ENCODE measurements at regions not wholly inside any gene's neighbourhood (a gene's known extent, or its start where the extent isn't known, plus 50 kb on each side); places are given as distances from the start of the nearest gene placed in this dataset.

DNA sequence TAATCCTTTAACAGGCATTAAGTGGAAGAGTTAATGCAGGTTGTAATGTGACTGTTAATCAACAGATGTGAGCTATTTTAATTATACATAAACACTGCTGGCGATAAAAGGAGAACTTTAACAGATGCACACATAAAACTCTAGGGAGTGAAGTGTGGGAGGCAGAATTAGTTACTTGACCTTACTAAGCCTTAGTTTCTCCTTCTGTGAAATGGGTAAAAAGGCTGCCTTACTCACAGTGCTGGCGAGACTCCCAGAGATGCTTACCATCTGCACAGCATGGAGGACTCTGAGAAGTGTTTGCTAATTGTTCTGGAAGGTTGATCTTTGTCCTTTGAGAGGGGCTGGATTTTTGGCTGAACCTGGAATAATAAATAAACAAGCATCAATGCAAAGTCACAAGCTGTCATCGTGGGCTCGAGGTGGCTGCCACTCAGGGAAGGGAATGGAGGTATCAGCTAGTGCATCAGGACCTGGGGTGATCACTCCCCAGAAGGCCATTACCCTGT lies 58.6 kb upstream of the MPEG1 start:
- Mint-ChIP-seq H3K27me3 (ENCODE audit: low read depth) (peaks cover 3% of the 10 kb centered on the region), H3K27ac (no peak overlapping the region), H3K36me3 (ENCODE audit: low read depth) (no peaks in the 10 kb centered on the region), H3K4me1 (ENCODE audit: low read depth) (peaks cover 12% of the 10 kb centered on the region), H3K9me3 (no peaks in the 10 kb centered on the region), H3K4me3 (no peak overlapping the region)
- no peak for DNase-seq (ENCODE audit: low spot score)

DNA sequence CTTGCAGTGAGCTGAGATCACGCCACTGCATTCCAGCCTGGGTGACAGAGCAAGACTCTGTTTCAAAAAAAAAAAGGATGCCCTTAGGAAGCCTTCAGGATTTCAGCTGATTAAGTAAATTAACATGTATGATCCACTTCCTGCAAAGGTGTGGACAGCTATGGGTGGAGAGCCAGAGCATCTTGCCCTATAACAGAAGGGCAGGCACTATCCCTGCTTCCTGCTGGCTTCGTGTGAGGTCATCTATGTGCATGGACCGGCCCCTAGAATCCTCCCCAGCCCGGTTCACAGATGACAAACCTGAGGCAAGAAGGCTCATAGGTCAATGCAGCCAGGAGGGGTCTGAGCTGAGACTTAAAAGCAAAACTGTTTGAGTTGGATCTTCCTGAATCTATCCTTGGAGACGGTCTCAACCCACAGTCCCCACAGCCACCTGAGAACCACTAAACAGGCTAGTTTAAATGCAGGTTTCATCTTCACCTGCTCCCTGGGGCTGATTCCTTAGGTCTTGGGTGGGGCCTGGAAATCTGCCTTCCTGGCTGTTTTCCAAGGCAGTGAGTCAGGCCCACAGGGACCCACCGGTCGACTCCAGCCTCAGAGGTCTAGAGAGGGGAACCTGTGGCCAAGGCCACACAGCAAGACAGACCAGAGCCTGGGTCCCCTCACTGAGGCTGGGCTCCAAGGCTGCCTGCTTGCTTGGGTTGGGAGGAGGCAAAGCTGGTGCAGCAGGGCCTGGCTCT lies 55.2 kb upstream of the MPEG1 start:
- no peak for DNase-seq (ENCODE audit: low spot score)
- Mint-ChIP-seq H3K36me3 (ENCODE audit: low read depth) (no peaks in the 10 kb centered on the region), H3K27ac (no peak overlapping the region), H3K4me3 (no peak overlapping the region), H3K27me3 (ENCODE audit: low read depth) (peaks cover 3% of the 10 kb centered on the region), H3K9me3 (no peaks in the 10 kb centered on the region), H3K4me1 (ENCODE audit: low read depth) (peaks cover 4% of the 10 kb centered on the region)

DNA sequence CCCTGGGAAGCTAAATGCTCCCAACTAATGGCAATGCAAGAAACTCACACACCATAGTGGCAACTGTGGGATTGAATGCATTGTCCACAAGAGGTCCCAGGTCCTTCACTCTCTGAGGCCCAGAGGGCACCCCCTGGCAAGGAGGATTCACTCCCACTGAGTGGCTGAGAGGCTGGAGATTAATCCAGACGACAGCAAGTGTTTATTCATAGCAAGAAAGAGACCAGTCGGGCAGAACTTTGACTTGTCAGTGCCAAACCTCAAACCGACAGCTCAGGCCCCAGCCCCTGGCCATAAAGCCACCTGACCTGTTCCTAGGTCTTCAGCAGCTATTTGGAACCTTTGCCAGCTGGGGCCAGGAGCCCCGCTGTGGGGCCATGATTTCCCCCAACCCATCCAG lies 54.5 kb upstream of the MPEG1 start:
- peaks cover 4% of the 10 kb centered on the region for H3K4me1 Mint-ChIP-seq (ENCODE audit: low read depth)
- H3K4me3 Mint-ChIP-seq, result no peak overlapping the region
- H3K9me3 Mint-ChIP-seq, result no peaks in the 10 kb centered on the region
- no peak overlapping the region for H3K27ac Mint-ChIP-seq
- H3K27me3 Mint-ChIP-seq (ENCODE audit: low read depth), result peaks cover 3% of the 10 kb centered on the region
- H3K36me3 Mint-ChIP-seq (ENCODE audit: low read depth), result no peaks in the 10 kb centered on the region
- no peak for DNase-seq (ENCODE audit: low spot score)

DNA sequence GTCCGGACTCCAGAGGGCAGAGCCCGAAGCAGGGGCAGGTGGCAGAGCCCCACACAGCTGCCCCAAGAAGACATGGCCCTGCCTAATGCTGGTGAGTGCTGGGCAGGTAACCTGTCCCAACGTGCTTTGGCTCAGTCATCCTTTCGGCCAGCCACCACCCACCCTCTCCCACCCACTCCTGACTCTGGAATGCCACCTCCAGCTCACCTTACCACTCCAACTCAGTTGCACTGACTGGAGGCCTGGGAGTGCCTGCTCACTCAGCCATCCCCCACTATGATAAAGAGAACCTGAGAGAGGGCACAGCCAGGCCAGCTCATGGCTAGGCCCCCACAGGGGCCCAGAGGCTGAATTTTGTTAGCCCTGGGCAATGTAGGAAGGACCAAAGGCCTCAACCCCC lies 53.8 kb upstream of the MPEG1 start:
- no peak for DNase-seq (ENCODE audit: low spot score)
- H3K27me3 Mint-ChIP-seq (ENCODE audit: low read depth), result peaks cover 3% of the 10 kb centered on the region
- H3K4me1 Mint-ChIP-seq (ENCODE audit: low read depth), result peaks cover 4% of the 10 kb centered on the region

DNA sequence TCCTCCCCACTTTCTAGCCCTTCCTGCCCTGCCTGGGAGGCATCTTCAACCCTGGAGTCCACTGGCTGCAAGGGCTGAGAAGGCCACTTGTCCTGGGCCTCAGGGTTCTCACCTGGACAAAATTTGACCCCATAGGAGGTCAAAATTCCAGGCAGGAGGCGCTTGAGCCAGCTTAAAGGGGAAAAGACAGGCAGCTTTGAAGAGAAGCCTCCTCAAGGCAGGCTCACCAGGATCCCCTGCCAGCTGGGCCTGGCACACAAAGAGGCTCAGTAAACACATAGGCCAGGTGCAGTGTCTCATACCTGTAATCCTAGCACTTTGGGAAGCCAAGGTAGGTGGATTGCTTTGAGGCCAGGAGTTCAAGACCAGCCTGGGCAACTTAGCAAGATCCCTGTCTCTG lies 53.0 kb upstream of the MPEG1 start:
- Mint-ChIP-seq H3K4me1 (ENCODE audit: low read depth) (peaks cover 1% of the 10 kb centered on the region), H3K36me3 (ENCODE audit: low read depth) (no peaks in the 10 kb centered on the region), H3K27ac (no peak overlapping the region), H3K4me3 (no peak overlapping the region), H3K27me3 (ENCODE audit: low read depth) (peaks cover 3% of the 10 kb centered on the region), H3K9me3 (no peaks in the 10 kb centered on the region)
- DNase-seq (ENCODE audit: low spot score), result no peak

More for the DNA sequence above, 53.8 kb upstream of the MPEG1 start:
- Mint-ChIP-seq H3K9me3 (no peaks in the 10 kb centered on the region), H3K27ac (no peak overlapping the region), H3K36me3 (ENCODE audit: low read depth) (no peaks in the 10 kb centered on the region), H3K4me3 (no peak overlapping the region)

DNA sequence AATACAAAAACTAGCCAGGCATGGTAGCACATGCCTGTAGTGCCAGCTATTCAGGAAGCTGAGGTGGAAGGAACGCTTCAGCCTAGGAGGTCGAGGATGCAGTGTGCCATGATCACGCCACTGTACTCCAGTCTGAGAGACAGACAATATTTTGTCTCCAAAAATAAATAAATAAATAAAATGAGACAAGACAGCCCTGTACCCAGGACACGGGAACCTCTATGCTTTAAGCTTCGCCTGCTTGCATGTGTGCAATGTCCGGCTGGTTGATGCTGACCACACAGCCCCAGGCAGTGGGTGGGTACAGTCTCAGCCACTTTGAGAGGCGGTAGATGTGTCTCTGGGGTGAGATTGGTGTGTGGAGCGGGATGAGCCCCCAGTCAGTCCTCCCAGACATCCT lies 52.0 kb upstream of the MPEG1 start:
- H3K36me3 Mint-ChIP-seq (ENCODE audit: low read depth), result no peaks in the 10 kb centered on the region
- H3K27me3 Mint-ChIP-seq (ENCODE audit: low read depth), result no peaks in the 10 kb centered on the region
- no peaks in the 10 kb centered on the region for H3K4me1 Mint-ChIP-seq (ENCODE audit: low read depth)
- H3K4me3 Mint-ChIP-seq, result no peak overlapping the region
- DNase-seq (ENCODE audit: low spot score), result no peak
- H3K9me3 Mint-ChIP-seq, result no peaks in the 10 kb centered on the region
- H3K27ac Mint-ChIP-seq, result no peak overlapping the region

DNA sequence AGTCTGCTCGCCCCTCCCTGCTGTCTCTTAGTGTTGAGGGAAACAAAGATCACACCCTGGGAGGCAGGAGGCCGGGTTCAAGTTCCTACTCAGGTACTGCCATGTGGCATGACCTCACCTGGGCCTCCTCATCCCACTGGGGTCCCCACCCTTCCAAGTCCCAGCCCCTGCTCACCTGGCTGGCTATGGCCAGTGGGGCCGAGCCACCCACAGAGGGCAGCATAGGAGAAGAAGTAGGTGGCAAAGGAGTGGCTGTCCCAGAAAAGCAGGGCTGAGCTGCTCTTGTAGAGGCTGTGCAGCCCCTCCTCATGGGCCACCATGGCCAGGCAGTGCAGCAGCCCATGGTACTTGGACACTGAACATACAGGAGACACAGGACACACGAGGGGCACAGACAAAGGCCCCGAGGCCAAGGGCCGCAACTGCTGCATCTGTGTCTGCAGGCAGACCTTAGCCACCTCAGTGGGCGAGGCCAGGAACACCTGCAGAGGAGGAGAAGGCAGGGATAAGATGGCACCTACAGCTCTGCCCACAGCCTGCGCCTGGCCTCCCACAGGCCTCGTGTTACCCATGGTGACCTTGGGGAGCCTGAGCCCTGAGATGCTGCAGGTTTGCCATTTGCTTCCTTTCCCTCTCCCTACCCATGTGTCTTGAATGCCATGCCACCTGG lies 50.6 kb upstream of the MPEG1 start:
- Mint-ChIP-seq H3K9me3 (no peaks in the 10 kb centered on the region), H3K36me3 (ENCODE audit: low read depth) (no peaks in the 10 kb centered on the region), H3K27me3 (ENCODE audit: low read depth) (no peaks in the 10 kb centered on the region), H3K4me1 (ENCODE audit: low read depth) (no peaks in the 10 kb centered on the region), H3K27ac (no peak overlapping the region), H3K4me3 (no peak overlapping the region)
- no peak for DNase-seq (ENCODE audit: low spot score)

Data from T-helper 2 cell treated with Interferon-gamma antibody and Interleukin-4, amounts not matched to agents 5 μg/mL and 100 μg/mL, for 36 hours (primary cell).